ENCODE measurements at regions not wholly inside any gene's neighbourhood (a gene's known extent, or its start where the extent isn't known, plus 50 kb on each side); places are given as distances from the start of the nearest gene placed in this dataset.

DNA sequence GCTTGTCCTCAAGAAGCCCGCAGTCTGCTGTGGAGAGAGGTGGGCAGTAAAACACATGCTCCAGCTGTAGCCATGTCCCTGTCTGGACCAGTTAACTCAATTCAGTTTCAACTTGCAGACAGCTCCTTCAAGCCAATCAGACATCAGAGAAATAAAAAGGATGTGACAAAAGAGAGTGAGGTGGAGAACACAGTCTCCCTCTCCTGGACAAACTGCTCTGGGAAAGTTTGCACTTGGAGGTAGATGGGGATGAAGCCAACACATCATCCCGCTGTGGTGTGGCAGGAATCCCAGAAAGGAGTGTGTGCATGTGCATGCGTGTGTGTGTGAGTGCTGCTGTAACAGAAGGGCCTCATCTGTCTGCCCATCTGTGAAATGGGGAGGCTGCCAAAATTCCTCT is 358.6 kb upstream of the ASIC2 start:
- DNase-seq: no peak

DNA sequence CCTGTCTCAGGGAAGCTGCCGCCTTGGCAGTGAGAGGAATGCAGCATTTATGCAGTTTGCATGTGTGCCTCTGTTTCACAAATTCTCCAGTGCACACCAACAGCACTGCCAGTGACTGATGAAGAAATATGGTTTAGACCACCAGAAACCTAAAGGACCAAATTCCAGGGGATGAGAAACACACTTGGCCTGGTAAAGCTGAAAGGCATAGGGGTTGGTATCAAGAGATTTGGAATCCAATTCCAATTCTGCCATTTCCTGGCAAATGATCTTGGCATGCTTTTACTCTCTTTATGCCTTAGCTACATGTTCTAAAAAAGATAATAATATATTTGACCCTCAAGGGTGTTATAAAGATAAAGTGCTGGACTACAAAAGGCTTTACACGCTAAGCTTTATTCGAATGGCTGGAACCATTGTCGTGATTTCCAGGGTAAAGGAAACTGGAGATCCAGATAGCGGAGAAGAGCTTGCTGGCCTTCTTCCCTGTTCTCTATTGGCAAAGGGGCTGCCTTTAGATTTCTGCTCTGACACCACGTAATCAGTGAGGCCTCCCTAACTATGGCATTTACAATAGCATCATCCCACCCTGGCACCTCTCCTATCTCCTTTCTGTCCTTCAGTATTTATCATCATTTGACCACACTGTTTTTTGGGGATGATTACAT is 359.8 kb upstream of the ASIC2 start:
- no peak for DNase-seq

DNA sequence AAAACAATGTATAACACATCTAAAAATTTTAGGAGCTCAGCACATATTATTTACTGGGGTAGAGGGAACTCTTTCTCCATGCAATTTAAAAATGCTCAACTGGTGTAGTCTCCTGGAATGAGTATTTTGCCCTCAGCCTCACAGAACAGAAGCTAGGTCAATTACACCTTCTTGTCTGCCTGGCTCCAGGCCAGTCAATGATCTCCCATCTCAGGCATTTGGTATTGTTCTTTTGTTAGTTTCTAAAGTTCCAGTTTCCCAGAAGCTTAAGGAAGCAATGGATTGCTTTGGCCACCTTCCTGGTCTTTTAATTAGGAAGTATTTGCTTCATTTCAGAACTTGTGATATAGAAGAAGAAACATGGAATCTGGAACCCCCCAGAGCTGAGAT is 360.3 kb upstream of the ASIC2 start:
- no peak for DNase-seq

DNA sequence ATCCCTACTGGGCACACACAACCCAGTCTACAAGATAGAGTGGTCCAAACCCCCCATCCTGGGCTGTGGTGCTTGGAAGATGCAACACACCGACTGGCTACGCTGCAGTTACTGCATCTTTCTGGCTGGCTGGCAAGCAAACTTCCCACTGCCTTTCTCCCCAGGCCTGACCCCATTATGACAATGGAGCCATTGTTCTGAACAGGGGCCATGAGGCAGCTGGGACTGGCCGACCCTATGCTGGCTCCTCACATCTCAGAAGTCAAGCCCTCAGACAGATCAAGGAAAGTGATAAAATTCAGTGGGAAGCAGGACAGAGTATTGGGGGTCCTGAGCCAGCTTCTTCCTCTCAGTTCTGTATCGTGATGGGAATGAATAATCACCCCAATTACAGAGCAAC is 364.1 kb upstream of the ASIC2 start:
- no peak for DNase-seq

DNA sequence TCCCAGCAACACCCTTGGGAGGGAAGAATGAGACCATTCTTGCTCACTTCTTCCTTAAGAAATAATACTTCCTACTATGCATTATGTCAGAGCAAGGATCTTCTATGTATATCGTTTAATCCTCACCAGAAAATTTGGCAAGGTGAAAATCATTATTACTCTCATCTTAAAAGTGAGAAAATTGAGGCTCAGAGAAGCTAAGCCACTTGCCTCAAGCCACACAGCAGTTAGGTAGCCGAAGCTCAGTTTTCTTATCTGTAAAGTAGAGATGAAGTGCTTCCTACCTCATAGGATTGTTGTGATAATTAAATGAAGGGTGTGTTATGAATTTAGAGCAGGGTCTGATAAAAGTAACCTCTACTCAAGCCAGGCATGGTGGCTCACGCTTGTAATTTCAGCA is 368.9 kb upstream of the ASIC2 start:
- no peak for DNase-seq

DNA sequence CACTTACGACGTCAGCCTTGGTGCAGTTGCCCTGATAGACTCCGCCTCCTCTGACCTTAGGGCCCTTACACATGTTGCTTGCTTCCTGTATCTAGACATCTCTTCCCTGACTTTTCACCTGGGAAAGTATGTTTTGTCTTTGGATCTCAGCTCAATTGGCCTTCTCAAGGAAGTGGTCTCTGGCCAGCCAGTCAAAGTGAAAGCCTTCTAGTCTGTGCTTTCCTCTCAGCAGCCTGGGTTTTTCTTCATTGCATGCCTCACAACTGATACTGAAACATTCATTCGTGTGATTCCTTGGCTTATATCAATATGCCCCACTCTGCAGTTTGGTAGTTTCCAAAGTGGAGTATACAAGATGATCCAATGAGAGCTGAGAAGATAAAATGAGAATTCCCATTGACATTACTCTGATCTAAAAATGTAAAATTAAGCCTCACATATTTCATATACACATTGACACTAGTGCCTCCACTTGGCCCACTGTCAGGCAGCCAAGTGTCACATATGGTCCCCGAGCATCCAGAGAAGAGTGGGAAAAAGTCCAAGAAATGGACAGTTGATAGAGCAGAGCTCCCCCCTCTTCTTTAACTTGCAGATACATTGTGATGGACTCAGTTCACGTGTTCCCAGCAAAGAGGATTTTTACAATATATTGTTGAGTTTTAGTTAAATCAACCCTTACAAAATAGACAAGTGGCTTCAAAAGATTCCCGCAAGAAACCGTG is 371.2 kb upstream of the ASIC2 start:
- DNase-seq: no peak

DNA sequence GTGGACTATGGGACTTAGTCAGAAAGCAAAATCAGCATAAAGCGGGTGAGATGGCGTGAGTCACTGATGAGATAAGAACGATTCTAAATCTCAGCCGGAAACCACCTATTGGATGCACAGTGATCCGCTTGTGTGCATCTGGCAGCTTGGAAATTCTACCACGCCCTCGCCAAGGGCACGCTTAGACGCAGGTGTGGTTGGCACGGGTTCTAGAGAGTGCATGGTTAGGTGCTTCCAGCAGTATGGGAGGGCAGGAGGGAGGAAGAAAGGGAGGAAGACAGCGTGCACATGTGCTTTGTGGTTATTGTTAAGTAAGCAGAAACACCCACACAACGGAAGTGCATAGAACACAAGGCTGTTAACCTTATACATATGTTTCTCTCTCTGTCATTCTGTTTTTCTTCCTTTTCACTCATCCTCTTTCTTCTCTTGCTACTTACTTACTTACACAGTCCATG is 374.0 kb upstream of the ASIC2 start:
- DNase-seq: no peak

DNA sequence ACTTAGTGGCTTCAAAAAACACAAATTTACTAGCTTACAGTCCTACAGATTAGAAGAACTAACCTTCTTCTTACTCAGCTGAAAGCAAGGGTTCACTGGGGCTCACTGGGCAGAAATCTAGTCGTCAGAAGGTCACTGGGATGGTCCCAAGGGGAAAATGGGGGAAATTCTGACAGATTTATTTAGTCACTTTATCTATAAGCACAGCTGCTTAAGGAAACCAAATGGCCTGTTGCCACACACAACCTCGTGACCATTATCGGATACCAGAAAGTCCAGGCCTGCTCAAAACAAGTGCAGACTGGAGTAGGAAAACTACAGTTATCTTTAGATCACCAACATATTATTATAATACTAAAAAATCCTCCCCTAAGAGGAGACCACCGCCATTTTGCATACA is 374.6 kb upstream of the ASIC2 start:
- no peak for DNase-seq

DNA sequence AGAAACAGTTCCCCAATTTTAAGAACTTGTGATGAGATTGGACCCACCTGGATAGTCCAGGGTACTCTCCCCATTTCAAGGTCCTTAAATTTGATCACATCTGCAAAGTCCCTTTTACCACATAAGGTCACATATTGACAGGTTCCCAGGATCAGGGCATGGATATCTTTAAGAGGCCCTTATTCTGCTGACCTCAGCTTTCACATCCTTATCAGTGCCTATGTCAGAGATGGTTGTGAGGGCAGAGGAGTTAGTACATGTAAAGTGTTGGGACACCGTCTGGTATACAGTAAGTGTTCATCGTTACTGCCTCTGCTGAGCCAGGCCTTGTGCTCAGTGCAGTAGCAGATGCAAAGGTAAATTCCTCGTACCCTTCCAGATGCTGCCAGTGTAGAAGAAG is 375.4 kb upstream of the ASIC2 start:
- DNase-seq: no peak

DNA sequence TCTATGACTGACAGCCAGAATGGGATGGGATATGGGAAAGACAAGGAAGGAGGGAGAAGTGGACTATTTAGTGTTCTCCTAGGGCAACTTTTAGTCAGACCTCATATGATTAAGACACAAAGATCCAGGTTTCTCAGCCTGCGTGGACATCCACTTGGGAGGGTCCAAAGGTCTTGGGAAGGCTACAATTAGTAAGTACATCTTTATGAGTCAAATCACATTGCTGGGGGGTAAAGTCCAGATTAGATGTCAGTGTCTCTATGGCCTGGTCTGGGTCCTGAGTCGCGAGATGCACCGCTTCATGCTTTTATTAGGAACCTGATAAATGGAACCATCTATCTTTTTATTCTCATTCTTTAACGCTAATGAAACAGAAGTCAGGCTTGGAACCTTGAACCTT is 378.4 kb upstream of the ASIC2 start:
- no peak for DNase-seq

DNA sequence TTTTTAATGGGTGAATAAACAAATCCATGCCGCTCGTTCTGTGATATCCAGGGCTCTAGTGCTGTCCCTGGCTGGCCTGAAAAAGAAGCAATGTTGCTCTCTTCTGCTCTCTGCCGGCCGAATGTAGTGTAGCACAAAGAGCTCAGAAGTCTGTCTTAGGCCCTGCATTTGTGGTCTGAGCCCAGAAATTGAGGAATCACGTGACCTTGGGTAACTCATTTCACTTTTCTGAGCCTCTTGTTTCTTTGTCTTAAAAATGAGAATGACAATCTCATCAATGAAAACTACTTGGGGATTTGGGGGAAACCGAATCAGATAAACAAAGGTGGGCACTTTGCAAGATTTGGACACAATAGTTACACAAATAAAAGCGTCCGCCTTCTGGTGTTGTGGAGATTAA is 381.6 kb upstream of the ASIC2 start:
- DNase-seq: no peak

DNA sequence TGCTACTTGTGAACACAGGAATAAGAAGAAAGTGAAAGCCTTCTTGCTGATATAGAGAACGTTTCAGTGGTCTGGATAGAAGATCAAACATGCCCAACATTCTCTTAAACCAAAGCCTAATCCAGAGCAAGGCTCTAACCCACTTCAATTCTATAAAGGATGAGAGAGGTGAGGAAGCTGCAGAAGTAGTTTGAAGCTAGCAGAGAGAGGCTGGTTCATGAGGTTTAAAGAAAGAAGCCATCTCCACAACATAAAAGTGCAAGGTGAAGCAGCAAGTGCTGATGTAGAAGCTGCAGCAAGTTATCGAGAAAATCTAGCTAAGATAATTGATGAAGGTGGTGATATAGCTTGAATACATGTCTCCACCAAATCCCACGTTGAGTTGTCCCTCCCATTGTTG is 383.3 kb upstream of the ASIC2 start:
- no peak for DNase-seq

DNA sequence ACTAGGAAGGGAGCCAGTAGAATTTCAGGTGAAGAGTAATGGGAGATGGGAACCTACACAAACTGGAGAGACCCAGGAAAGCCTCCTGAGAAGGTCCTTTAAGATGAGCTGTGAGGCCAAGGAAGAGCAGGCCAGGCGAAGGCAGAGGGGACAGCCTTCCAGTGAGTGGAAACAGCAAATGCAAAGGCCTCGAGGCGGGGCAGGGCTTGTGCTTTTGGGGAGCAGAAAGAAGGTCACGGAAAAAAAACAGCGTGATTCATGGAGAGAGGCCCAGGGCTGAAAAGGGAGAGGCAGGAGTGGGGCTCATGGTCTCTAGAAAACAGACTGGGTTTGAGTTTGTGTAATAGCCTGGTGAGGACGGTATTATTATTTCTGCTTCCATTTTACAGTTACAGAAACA is 386.5 kb upstream of the ASIC2 start:
- no peak for DNase-seq

DNA sequence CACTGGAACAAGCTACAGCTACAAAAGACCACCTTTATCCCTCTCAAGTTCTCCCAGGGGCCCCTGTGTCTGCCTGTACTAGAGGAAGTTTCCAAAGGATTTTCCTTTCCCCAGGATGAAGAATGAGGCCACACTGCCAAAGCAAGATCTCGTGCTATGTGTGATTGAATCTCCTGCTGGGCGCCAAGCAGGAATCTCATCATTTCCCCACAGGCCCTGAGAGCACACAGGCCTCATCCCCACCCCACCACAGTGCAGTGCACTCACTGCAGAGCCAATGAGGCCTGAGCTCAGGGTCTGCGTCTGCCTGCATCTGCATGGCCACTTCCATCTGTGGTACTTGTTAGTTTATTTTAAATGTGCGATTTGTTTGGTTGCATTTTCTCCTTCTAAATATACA is 387.4 kb upstream of the ASIC2 start:
- DNase-seq: no peak

DNA sequence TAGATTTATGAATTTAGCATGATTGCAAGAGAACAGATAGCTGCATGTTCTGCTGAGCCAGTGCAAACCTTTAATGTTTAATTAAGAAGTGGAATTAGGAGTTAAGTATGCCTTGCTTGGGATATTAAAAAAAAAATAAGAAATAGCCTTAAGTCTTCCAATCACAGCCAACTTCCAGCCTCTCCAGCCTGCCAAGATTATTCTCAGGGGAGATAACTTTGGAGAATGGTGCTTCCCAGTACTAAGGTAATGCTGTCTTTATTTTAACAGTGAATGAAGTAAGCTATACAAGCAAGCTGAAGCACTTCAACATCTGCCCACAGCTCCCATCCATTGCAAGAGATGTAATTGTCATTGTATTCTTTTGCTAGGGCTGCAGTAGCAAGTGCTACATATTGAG is 389.5 kb upstream of the ASIC2 start:
- no peak for DNase-seq

DNA sequence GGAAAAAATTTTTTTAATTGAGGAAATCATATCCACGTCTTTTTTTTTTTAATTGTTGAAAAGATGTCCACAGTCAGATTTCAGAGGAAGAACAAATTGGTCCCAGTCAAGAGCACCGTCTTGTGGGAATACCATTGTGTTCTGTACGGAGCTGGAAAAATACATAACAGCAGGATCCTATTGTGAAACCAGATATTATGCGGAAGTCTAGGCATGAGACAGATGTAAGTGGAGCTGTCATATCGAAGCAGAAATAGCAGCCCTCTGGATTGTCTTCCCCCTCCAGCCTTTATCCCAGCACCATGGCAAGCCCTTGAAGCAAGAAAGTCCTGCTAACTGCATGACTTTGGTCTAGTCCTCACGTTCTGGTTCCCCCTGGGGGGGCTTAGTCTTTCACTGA is 391.6 kb upstream of the ASIC2 start:
- DNase-seq: no peak

DNA sequence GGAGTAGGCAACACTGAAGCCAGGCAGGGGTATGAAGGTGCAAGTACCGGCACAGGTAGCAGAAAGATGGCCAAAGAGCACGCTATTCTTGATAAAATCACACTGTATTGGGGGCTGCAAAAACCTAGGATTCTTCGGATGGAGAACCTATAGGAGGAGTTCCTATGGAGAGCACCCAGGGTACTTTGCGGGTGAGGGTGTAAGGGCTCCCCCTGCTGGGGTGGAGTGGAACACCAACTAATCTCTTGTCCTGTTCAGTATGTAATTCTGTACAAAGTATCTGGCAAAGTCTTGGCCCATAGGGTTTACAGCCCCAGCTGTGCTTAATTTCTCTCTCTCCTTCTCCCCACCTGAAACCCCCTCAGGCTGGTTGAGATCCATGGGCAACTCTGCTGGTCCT is 393.1 kb upstream of the ASIC2 start:
- DNase-seq: no peak

DNA sequence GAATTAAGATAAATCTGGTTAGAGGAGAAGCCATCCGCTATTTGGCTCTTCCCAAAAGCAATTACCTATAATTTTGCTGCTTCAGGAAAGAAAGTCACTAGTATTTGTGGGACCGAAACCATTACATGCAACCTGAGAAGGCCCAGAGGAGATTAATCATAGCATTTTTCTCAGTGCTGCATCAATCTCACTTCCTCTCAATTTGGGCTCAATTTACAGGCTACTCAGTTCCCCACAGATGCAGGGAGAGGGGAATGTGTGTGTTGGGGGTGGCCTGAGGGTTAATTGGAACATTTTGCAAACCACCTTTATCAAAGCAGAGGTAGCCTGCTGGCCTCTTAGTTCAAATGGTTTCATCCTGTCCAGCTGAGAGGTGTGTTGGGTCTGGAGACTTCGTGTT is 394.7 kb upstream of the ASIC2 start:
- DNase-seq: no peak

DNA sequence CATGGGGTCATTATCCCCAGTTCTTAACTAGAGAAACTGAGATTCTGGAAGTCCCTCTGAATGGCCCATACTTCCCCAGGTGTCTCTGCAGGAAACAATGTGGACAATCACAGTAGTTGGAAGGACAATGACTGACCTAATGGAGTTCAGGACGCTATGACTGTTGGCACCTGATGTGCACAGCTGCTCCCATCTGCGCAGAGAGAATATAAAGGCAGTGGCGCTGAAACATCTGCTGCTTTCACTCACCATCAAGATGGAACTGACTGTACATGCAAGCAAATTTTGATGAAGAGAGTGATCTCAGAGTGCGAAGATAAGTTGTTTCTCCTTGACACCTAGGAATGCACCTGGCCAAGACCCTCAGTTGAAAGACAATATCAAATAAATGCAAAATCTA is 395.7 kb upstream of the ASIC2 start:
- no peak for DNase-seq

DNA sequence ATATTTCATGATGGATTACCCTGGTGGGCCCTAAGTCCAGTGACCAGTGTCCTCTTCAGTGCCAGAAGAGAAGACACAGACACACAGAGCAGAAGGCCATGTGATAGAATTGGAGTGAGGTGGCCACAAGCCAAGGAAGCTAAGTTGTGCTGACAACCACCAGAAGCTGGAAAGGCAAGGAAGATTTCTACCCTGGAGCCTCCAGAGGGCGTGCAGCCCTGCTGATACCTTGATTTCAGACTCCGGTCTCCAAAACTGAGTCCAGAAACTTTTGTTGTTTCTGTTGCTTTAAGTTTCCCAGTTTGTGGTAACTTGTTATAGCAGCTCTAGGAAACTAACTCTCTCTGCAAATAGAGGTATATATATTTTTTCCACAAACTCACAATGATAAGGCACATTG is 396.6 kb upstream of the ASIC2 start:
- no peak for DNase-seq

DNA sequence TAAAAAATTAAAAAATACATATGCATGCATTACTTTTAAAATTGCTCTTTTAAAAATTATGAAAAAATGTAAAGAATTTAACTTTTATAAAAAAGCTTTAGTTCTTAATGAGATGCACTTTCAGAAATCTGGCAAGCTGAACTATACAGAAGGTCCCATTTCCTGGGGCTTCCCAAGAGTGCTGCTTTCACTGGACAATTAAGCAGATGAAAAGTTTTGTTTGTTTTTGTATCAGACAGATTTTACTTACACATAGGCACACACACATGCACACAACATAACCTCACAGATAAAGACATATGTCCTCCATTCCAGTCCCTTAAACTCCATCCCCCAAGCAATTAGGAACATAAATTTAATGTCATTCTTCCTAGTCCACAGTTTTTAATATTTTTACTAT is 402.3 kb upstream of the ASIC2 start:
- DNase-seq: no peak

DNA sequence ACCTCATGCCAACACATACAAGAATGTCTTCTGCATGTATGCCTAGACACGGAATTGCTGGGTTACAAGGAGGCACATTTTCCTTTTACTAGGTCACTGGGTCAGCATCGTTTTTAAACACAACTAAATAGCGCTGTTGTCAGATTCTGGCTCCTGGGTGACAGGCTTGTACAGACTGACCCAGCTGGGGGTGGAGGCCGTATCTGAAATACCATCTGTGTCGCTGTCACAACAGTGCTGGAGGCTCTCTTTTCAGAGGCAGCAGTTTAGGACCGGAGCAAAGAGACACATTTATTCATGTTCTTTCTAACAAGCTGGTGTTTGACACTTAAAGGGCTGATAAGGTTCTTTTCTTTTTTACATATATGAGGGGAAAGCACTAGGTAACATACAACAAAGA is 403.0 kb upstream of the ASIC2 start:
- DNase-seq: no peak

DNA sequence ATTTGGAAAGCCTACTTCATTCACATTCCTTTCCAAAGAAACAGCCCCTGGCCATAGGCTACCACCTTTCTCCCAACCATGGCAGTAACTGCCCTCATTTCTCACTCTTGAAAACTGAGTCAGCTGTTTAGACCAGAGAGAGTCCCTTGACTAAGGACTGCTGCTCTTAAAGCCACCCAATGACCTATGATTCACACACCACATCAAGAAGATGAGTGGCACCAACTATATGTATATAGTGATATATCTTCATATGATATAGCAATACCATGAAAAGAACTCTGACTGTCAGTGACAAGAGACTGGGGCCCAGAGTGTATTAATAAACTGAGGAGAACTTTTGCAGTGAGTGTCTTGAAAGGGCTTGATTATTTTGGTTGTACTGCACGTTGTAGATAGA is 404.5 kb upstream of the ASIC2 start:
- no peak for DNase-seq

DNA sequence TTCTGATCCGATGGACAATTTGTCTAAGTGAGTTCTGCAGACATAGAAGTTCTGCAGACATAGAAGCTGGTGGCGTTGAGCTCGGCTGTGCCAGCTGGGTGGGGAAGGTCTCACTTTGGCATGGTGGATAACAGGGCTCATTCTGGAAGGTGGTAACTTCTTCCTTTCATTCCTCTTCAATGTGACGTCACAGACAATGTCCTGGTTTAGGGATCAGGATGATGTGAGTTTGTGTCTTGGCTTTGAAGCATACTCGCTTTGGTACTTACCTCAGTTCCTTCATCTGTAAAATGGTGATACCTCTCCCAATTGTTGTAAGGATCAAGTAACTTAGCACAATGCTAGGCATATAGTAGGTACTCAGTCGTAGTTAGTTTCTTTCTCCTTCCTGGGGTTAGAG is 408.8 kb upstream of the ASIC2 start:
- no peak for DNase-seq

DNA sequence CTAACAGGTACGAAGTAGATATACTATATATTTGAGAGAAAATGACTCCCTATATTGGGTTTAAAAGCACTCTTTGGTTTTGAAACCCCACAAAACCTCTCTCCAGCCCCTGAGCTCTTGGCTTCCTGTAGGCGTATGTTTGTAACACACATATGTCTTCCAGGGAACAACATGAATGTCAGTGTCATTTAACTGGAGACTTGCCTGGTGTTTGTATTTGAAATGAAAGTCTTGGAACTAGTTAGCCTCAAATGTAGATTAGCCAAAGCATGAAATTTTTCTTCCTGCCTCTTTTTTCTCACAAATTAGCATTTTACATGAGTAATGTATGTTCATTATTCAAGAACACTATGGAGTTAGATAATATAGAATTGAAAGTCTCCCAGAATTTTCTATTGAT is 411.8 kb upstream of the ASIC2 start:
- no peak for DNase-seq
